Naive thymus-derived CD4-positive, alpha-beta T cell (primary cell): ENCODE measurements at regions not wholly inside any gene's neighbourhood (a gene's known extent, or its start where the extent isn't known, plus 50 kb on each side); places are given as distances from the start of the nearest gene placed in this dataset.

Experiments
- ATAC-seq: fragments of 150-1000 bp; cut with Tn5 transposase; 2 replicates; pipeline ENCODE4 v1.10.0; 2021; ENCODE audit warnings: mild to moderate bottlenecking, moderate library complexity
- CTCF ChIA-PET: fragments of 350-600 bp; sonication (Branson Sonifier 250); formaldehyde crosslinking; loops from one replicate; lab custom pipeline; 2021; ENCODE audit warnings: antibody characterized with exemption; lab: Charles Lee
- POLR2A ChIA-PET: fragments of 350-600 bp; sonication (Branson Sonifier 250); formaldehyde crosslinking; loops from one replicate; lab custom pipeline; 2021; ENCODE audit warnings: antibody characterized with exemption, inconsistent platforms; lab: Charles Lee
- DNase-seq, 9 donors: peaks; one replicate each; pipeline versions ENCODE4 v3.0.0 to v3.0.0-alpha.2; 2020 to 2022; ENCODE audit warnings: mixed read lengths in 1 of 9
- H3K27ac ChIP-seq: one replicate; pipeline ENCODE4 v1.7.0; 2013; ENCODE audit warnings: mild to moderate bottlenecking, low read depth, low read length, moderate library complexity
- H3K27me3 ChIP-seq, 2 donors: one replicate each; pipeline ENCODE4 v1.7.0; 2013; ENCODE audit warnings: low read length in 2 of 2, mild to moderate bottlenecking in 2 of 2, moderate library complexity in 2 of 2; ENCODE audit not compliant: control insufficient read depth in 2 of 2, insufficient read depth in 2 of 2
- H3K36me3 ChIP-seq, 3 experiments: 1 replicate in 2 of 3; 2 replicates in 1 of 3; pipeline ENCODE4 v1.7.0; 2013; ENCODE audit warnings: low read length in 3 of 3, mild to moderate bottlenecking in 3 of 3, moderate library complexity in 1 of 3; ENCODE audit not compliant: insufficient read depth in 3 of 3, control insufficient read depth in 2 of 3
- H3K4me1 ChIP-seq, 2 donors: one replicate each; pipeline ENCODE4 v1.7.0; 2013; ENCODE audit warnings: low read length in 2 of 2, mild to moderate bottlenecking in 2 of 2, moderate library complexity in 1 of 2; ENCODE audit not compliant: control insufficient read depth in 2 of 2, insufficient read depth in 2 of 2
- H3K4me3 ChIP-seq: 2 replicates; pipeline ENCODE4 v1.7.0; 2013; ENCODE audit warnings: mild to moderate bottlenecking, low read length
- H3K9me3 ChIP-seq, 3 experiments: 1 replicate in 2 of 3; 2 replicates in 1 of 3; pipeline ENCODE4 v1.7.0; 2013; ENCODE audit warnings: low read length in 3 of 3; ENCODE audit not compliant: control insufficient read depth in 2 of 3
- H3K27ac Mint-ChIP-seq, 9 donors: one replicate each; pipeline ENCODE4 v1.8.0; 2020 to 2022; ENCODE audit warnings: mixed read lengths in 9 of 9, mild to moderate bottlenecking in 8 of 9, moderate library complexity in 5 of 9, inconsistent platforms in 2 of 9
- H3K27me3 Mint-ChIP-seq, 5 donors: one replicate each; pipeline ENCODE4 v1.8.0; 2021 to 2022; ENCODE audit warnings: mixed read lengths in 5 of 5, mild to moderate bottlenecking in 1 of 5
- H3K36me3 Mint-ChIP-seq, 5 donors: one replicate each; pipeline ENCODE4 v1.8.0; 2020 to 2022; ENCODE audit warnings: mixed read lengths in 5 of 5, mild to moderate bottlenecking in 3 of 5, inconsistent platforms in 1 of 5
- H3K4me1 Mint-ChIP-seq, 7 donors: one replicate each; pipeline ENCODE4 v1.8.0; 2020 to 2022; ENCODE audit warnings: mixed read lengths in 7 of 7, mild to moderate bottlenecking in 3 of 7, inconsistent platforms in 1 of 7
- H3K4me3 Mint-ChIP-seq, 10 donors: one replicate each; pipeline ENCODE4 v1.8.0; 2020 to 2022; ENCODE audit warnings: mild to moderate bottlenecking in 10 of 10, mixed read lengths in 10 of 10, moderate library complexity in 6 of 10, inconsistent platforms in 2 of 10
- H3K9me3 Mint-ChIP-seq, 11 donors: one replicate each; pipeline ENCODE4 v1.8.0; 2020 to 2022; ENCODE audit warnings: mixed read lengths in 11 of 11, mild to moderate bottlenecking in 4 of 11, inconsistent platforms in 1 of 11, moderate library complexity in 1 of 11
- intact Hi-C, 2 donors: fragments of 100-400 bp; cut with micrococcal nuclease; formaldehyde crosslinking; loops; one replicate each; pipeline ENCODE4 v1.15.1; 2023

DNA sequence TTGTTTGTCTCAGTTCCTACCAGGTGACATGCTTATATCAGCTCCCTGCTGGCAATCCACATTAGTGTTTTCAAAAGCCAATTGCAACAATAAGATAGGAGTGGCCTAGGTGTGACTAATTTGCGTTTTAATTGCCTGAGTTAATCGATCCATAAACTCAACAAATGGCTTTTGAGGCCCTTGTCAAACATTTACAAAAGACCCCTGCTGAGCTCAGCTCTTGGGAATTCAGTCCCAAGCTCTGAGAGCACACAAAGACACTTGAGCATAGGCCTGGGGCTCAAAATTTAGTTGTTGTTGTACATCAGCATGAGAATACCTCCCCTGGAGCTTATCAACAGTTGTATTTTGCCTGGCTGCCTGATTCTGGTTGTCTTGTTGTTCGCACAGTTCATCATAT lies 1134.4 kb upstream of the TSPY4 start:
- no peaks in the 10 kb centered on the region for H3K27me3 ChIP-seq
- no peaks in the 10 kb centered on the region for H3K36me3 ChIP-seq
- H3K4me3 ChIP-seq: no peak overlapping the region
- no peaks in the 10 kb centered on the region for H3K4me1 ChIP-seq
- H3K27me3 Mint-ChIP-seq: no peaks in the 10 kb centered on the region
- peaks cover 0 to 5% (median 0%) of the 10 kb centered on the region in 11 donors for H3K9me3 Mint-ChIP-seq
- H3K9me3 ChIP-seq: no peaks in the 10 kb centered on the region
- intact Hi-C loops: no loop called here
- CTCF ChIA-PET: no interaction called here
- no peak overlapping the region for H3K4me3 Mint-ChIP-seq
- DNase-seq: no peak
- no peaks in the 10 kb centered on the region for H3K36me3 Mint-ChIP-seq
- ATAC-seq: no peak
- no peak overlapping the region for H3K27ac ChIP-seq
- POLR2A ChIA-PET: no interaction called here
- H3K27ac Mint-ChIP-seq: no peak overlapping the region
- no peaks in the 10 kb centered on the region for H3K4me1 Mint-ChIP-seq

- Histone ChIP-seq H3K27ac (no peak overlapping the region), H3K27me3 (no peaks in the 10 kb centered on the region), H3K4me3 (no peak overlapping the region), H3K9me3 (no peaks in the 10 kb centered on the region), H3K4me1 (no peaks in the 10 kb centered on the region), H3K36me3 (no peaks in the 10 kb centered on the region)
- no peak for DNase-seq
- ChIA-PET POLR2A (no interaction called here), CTCF (no interaction called here)
- ATAC-seq: no peak
- Mint-ChIP-seq H3K27me3 (peaks cover 0 to 5% (median 0%) of the 10 kb centered on the region in 5 donors), H3K4me1 (no peaks in the 10 kb centered on the region), H3K9me3 (no peaks in the 10 kb centered on the region), H3K36me3 (no peaks in the 10 kb centered on the region), H3K27ac (no peak overlapping the region), H3K4me3 (no peak overlapping the region)
- intact Hi-C loops: no loop called here
Observed at GRCh38 chrY:8241144-8241543, 1096.1 kb upstream of the TSPY4 start.

DNA sequence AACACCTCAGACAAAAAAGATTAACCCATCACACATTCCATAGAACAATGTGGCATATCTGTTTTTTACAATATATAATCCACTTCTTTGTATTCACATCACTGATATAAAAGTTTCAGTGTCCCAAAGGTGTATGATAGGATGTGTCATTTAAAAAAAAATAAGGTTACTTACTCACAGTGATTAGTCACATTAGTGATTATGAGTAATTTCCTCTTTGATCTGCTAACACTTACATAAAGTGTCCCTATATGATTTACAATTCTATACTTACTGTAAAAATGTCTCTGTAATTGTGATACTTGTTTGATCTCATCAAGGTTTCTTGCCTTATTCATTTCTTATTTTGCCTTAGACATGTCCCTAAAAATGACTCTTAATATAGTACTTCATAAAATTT lies 1063.5 kb upstream of the TSPY4 start:
- no peak for DNase-seq
- Mint-ChIP-seq H3K9me3 (peaks cover 0 to 4% (median 0%) of the 10 kb centered on the region in 11 donors), H3K4me1 (no peaks in the 10 kb centered on the region), H3K36me3 (no peaks in the 10 kb centered on the region), H3K27ac (no peak overlapping the region), H3K27me3 (no peaks in the 10 kb centered on the region), H3K4me3 (no peak overlapping the region)
- no peaks in the 10 kb centered on the region for H3K27me3 ChIP-seq
- ChIA-PET POLR2A (no interaction called here), CTCF (no interaction called here)
- no peaks in the 10 kb centered on the region for H3K36me3 ChIP-seq
- intact Hi-C loops: no loop called here
- no peak overlapping the region for H3K27ac ChIP-seq
- no peak for ATAC-seq
- H3K9me3 ChIP-seq: no peaks in the 10 kb centered on the region
- H3K4me1 ChIP-seq: no peaks in the 10 kb centered on the region
- no peak overlapping the region for H3K4me3 ChIP-seq

- Histone ChIP-seq H3K4me1 (no peaks in the 10 kb centered on the region), H3K27me3 (no peaks in the 10 kb centered on the region), H3K4me3 (no peak overlapping the region), H3K9me3 (no peaks in the 10 kb centered on the region), H3K27ac (no peak overlapping the region), H3K36me3 (no peaks in the 10 kb centered on the region)
- no peaks in the 10 kb centered on the region for H3K4me1 Mint-ChIP-seq
- H3K27ac Mint-ChIP-seq: no peak overlapping the region
- peaks cover 0 to 4% (median 0%) of the 10 kb centered on the region in 11 donors for H3K9me3 Mint-ChIP-seq
- no peaks in the 10 kb centered on the region for H3K36me3 Mint-ChIP-seq
- no peak for DNase-seq
- CTCF ChIA-PET: no interaction called here
- no peak for ATAC-seq
- intact Hi-C loops: no loop called here
- H3K27me3 Mint-ChIP-seq: no peaks in the 10 kb centered on the region
- POLR2A ChIA-PET: no interaction called here
- H3K4me3 Mint-ChIP-seq: no peak overlapping the region
Observed at GRCh38 chrY:8305021-8305420, 1032.2 kb upstream of the TSPY4 start.

DNA sequence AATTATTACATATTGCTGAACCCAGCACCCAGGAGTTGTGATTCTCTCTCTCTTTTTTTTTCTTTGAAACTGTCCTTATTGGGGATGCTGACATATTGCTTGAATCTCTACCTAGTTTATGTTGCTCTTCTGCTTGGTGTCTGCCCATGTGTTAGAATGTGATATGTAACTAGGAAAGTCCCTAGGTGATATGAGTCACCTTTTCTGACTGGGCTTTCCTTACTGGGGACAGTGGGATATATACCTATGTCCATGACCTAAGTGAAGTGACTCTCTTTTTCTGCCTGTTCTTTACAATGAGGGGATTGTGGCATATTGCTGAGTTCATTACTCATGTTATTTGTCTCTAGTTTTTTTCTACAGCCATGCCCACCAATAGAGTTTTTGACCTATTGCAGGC lies 1013.2 kb upstream of the TSPY4 start:
- H3K4me1 Mint-ChIP-seq: no peaks in the 10 kb centered on the region
- no peaks in the 10 kb centered on the region for H3K4me1 ChIP-seq
- no peak for ATAC-seq
- H3K27me3 Mint-ChIP-seq: no peaks in the 10 kb centered on the region
- H3K27me3 ChIP-seq: no peaks in the 10 kb centered on the region
- H3K36me3 Mint-ChIP-seq: no peaks in the 10 kb centered on the region
- H3K4me3 Mint-ChIP-seq: no peak overlapping the region
- no peak overlapping the region for H3K27ac Mint-ChIP-seq
- H3K36me3 ChIP-seq: no peaks in the 10 kb centered on the region
- no peak for DNase-seq
- H3K9me3 Mint-ChIP-seq: no peaks in the 10 kb centered on the region
- no peaks in the 10 kb centered on the region for H3K9me3 ChIP-seq
- ChIA-PET CTCF (no interaction called here), POLR2A (no interaction called here)
- intact Hi-C loops: no loop called here
- no peak overlapping the region for H3K4me3 ChIP-seq
- H3K27ac ChIP-seq: no peak overlapping the region

DNA sequence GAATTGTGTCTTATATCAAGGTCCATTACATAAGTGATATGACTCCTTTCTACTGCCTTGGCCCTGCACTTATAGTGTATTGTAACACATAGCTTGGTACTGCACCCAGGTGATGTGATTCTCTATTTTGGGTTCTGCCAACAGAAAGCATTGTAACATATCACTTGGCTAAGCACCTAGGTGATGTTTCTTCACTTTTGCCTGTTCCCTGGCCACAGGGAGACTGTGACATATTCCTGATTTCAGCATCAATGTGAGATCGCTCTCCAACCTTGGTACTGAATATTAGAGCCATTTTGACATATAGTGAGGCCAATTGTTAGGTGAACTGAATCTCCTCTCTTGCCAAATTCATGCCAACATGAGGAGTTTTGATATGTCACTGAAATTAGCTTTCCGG lies 1010.3 kb upstream of the TSPY4 start:
- intact Hi-C loops: no loop called here
- Mint-ChIP-seq H3K4me3 (no peak overlapping the region), H3K27me3 (no peaks in the 10 kb centered on the region), H3K9me3 (no peaks in the 10 kb centered on the region), H3K27ac (no peak overlapping the region), H3K4me1 (no peaks in the 10 kb centered on the region), H3K36me3 (no peaks in the 10 kb centered on the region)
- ChIA-PET CTCF (no interaction called here), POLR2A (no interaction called here)
- H3K27me3 ChIP-seq: no peaks in the 10 kb centered on the region
- H3K4me3 ChIP-seq: no peak overlapping the region
- H3K27ac ChIP-seq: no peak overlapping the region
- no peaks in the 10 kb centered on the region for H3K4me1 ChIP-seq
- ATAC-seq (no peak), DNase-seq (no peak)
- H3K9me3 ChIP-seq: no peaks in the 10 kb centered on the region
- no peaks in the 10 kb centered on the region for H3K36me3 ChIP-seq

DNA sequence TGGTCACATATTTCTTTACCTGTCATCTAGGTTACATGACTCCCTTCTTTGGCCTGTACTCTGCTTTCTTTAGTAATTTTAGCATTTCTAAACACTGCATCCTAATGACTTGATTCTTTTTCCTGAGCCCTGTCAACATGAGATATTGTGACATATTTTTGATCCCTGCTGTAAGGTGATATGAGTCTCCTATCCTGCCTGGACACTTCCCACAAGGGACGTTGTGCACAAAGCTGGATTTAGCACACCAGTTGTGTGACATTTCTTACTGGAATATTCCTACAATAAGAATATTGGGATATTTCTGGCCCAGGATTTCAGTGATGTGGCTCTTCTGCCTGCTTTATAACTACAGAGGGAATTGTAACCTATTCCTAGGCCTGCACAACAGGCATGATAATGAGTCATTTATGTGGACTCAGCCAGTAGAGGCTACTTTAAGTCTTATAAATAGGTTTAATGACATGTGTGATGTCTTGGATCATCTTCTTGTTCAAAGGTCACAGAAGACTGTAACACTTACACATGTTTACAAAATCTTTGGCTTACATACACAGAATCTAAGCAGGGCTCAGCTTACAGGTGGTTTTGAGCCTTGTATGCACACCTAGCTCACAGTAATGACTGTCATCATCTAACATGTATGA lies 1009.4 kb upstream of the TSPY4 start:
- DNase-seq: no peak
- Histone ChIP-seq H3K4me3 (no peak overlapping the region), H3K36me3 (no peaks in the 10 kb centered on the region), H3K27ac (no peak overlapping the region), H3K27me3 (no peaks in the 10 kb centered on the region), H3K9me3 (no peaks in the 10 kb centered on the region), H3K4me1 (no peaks in the 10 kb centered on the region)
- Mint-ChIP-seq H3K27me3 (no peaks in the 10 kb centered on the region), H3K36me3 (no peaks in the 10 kb centered on the region), H3K9me3 (no peaks in the 10 kb centered on the region), H3K4me1 (no peaks in the 10 kb centered on the region), H3K4me3 (no peak overlapping the region), H3K27ac (no peak overlapping the region)
- ChIA-PET POLR2A (no interaction called here), CTCF (no interaction called here)
- ATAC-seq: no peak
- intact Hi-C loops: no loop called here
